Calu3 (cell line): ENCODE measurements at regions not wholly inside any gene's neighbourhood (a gene's known extent, or its start where the extent isn't known, plus 50 kb on each side); places are given as distances from the start of the nearest gene placed in this dataset.

Experiments
- BruUV-seq: library from RNA; stranded (reverse); fragments of 400-500 nt; replicated peaks from 2 replicates; lab custom pipeline; 2021; lab: Mats Ljungman, UMichigan
- CTCF ChIA-PET: fragments of 300-600 bp; sonication (Branson Sonifier 250); formaldehyde crosslinking; loops from one replicate; lab custom pipeline; 2022; ENCODE audit warnings: antibody characterized with exemption; lab: Charles Lee
- DNase-seq: peaks from one replicate; pipeline ENCODE4 v3.0.0; 2022
- H3K27ac Mint-ChIP-seq: one replicate; pipeline ENCODE4 v1.8.0; 2022; ENCODE audit warnings: mixed read lengths; ENCODE audit not compliant: unreplicated experiment
- H3K27me3 Mint-ChIP-seq: one replicate; pipeline ENCODE4 v1.8.0; 2022; ENCODE audit warnings: mixed read lengths; ENCODE audit not compliant: unreplicated experiment
- H3K36me3 Mint-ChIP-seq: one replicate; pipeline ENCODE4 v1.8.0; 2022; ENCODE audit warnings: mild to moderate bottlenecking, moderate library complexity, mixed read lengths; ENCODE audit not compliant: insufficient read depth, unreplicated experiment
- H3K4me1 Mint-ChIP-seq: one replicate; pipeline ENCODE4 v1.8.0; 2022; ENCODE audit warnings: mild to moderate bottlenecking, low read depth, mixed read lengths; ENCODE audit not compliant: unreplicated experiment
- H3K4me3 Mint-ChIP-seq: one replicate; pipeline ENCODE4 v1.8.0; 2022; ENCODE audit warnings: mild to moderate bottlenecking, low read depth, moderate library complexity, mixed read lengths; ENCODE audit not compliant: unreplicated experiment
- H3K9me3 Mint-ChIP-seq: one replicate; pipeline ENCODE4 v1.8.0; 2022; ENCODE audit warnings: low read depth, mixed read lengths; ENCODE audit not compliant: unreplicated experiment
- CTCF ChIP-seq: fragments of 200-600 bp; IDR thresholded peaks from one replicate; pipeline ENCODE4 v1.8.0; 2022; ENCODE audit warnings: antibody characterized with exemption; ENCODE audit not compliant: unreplicated experiment
- intact Hi-C: fragments of 100-400 bp; cut with micrococcal nuclease; formaldehyde crosslinking; loops from one replicate; pipeline ENCODE4 v1.10.0; 2022; ENCODE audit not compliant: unreplicated experiment

GRCh38 chr10:121312587-121312986, 285.7 kb downstream of the FGFR2 start:
- CTCF ChIA-PET: no interaction called here
- no peak overlapping the region for H3K4me3 Mint-ChIP-seq
- H3K4me1 Mint-ChIP-seq: peaks cover 31% of the 10 kb centered on the region
- no peaks in the 10 kb centered on the region for H3K9me3 Mint-ChIP-seq
- peak overlapping the region; percentile 30 for H3K27ac Mint-ChIP-seq
- no peaks in the 10 kb centered on the region for H3K36me3 Mint-ChIP-seq
- no peak for TF ChIP-seq CTCF
- DNase-seq: no peak
- intact Hi-C loops: no loop called here
- BruUV-seq: no TSS peak
- H3K27me3 Mint-ChIP-seq: no peaks in the 10 kb centered on the region

GRCh38 chr10:121313119-121313875, 284.9 kb downstream of the FGFR2 start:
- no peak for TF ChIP-seq CTCF
- no peak for DNase-seq
- H3K4me1 Mint-ChIP-seq: peaks cover 31% of the 10 kb centered on the region
- CTCF ChIA-PET: no interaction called here
- H3K27me3 Mint-ChIP-seq: no peaks in the 10 kb centered on the region
- no peak overlapping the region for H3K4me3 Mint-ChIP-seq
- intact Hi-C loops: no loop called here
- H3K9me3 Mint-ChIP-seq: peaks cover 2% of the 10 kb centered on the region
- no TSS peak for BruUV-seq
- H3K36me3 Mint-ChIP-seq: no peaks in the 10 kb centered on the region
- H3K27ac Mint-ChIP-seq: peak overlapping the region; percentile 30

- Mint-ChIP-seq H3K27me3 (no peaks in the 10 kb centered on the region), H3K4me1 (peaks cover 23% of the 10 kb centered on the region), H3K27ac (no peak overlapping the region), H3K9me3 (peaks cover 2% of the 10 kb centered on the region), H3K4me3 (no peak overlapping the region), H3K36me3 (no peaks in the 10 kb centered on the region)
- no peak for DNase-seq
- intact Hi-C loops: no loop called here
- BruUV-seq: no TSS peak
- no peak for TF ChIP-seq CTCF
- CTCF ChIA-PET: no interaction called here
These were observed 281.8 kb downstream of the FGFR2 start for GRCh38 chr10:121316432-121316831.

GRCh38 chr10:121317374-121317773, 280.9 kb downstream of the FGFR2 start:
- H3K9me3 Mint-ChIP-seq: peaks cover 2% of the 10 kb centered on the region

More at GRCh38 chr10:121317374-121317773, 280.9 kb downstream of the FGFR2 start:
- BruUV-seq: no TSS peak
- Mint-ChIP-seq H3K4me1 (peaks cover 23% of the 10 kb centered on the region), H3K4me3 (no peak overlapping the region), H3K36me3 (no peaks in the 10 kb centered on the region), H3K27ac (no peak overlapping the region), H3K27me3 (no peaks in the 10 kb centered on the region)
- CTCF ChIA-PET: no interaction called here
- TF ChIP-seq CTCF: no peak
- intact Hi-C loops: no loop called here
- no peak for DNase-seq
